ENCODE measurements at regions not wholly inside any gene's neighbourhood (a gene's known extent, or its start where the extent isn't known, plus 50 kb on each side); places are given as distances from the start of the nearest gene placed in this dataset.

DNA sequence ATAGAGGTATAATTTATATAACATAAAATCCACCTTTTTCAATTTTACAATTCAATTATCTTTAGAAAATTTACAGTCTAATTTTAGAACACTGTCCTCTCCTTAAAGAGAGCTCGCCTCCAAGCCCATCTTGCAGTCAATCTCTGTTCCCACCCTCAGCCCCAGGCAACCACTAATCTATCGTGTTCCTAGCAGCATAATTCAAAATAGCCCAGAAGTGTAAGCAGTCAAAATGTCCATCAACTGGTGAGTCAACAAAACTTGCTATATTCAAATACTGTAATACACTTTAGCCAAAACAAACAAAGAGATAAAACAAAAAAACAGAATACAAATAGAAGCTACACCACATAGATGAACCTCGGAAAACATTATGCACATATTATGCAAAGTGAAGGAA, 1006.8 kb upstream of the EEF2KMT start:
- no peak for TF ChIP-seq TCF7L2 (IDR thresholded peaks at IDR 0.05; ENCODE audit: borderline replicate concordance, low read depth, low read length)
- no peak for TF ChIP-seq ZNF76 (tag by site-specific recombination; IDR thresholded peaks at IDR 0.05; ENCODE audit: borderline replicate concordance, low read depth)
- no peak for TF ChIP-seq ZBTB21 (tag by site-specific recombination; IDR thresholded peaks at IDR 0.05)
- no peak for TF ChIP-seq CTCF (tag by site-specific recombination; IDR thresholded peaks at IDR 0.05)
- no peak for TF ChIP-seq ZNF530 (tag by site-specific recombination; IDR thresholded peaks at IDR 0.05; ENCODE audit: low read depth)
- no peak for TF ChIP-seq ZNF248 (tag by site-specific recombination; IDR thresholded peaks at IDR 0.05)
- TF ChIP-seq YY1 (tag by site-specific recombination; IDR thresholded peaks at IDR 0.05) = no peak
- no peak for TF ChIP-seq ZNF645 (tag by site-specific recombination; IDR thresholded peaks at IDR 0.05)
- no peak for TF ChIP-seq ZEB2 (tag by site-specific recombination; IDR thresholded peaks at IDR 0.05)
- TF ChIP-seq ZNF311 (tag by site-specific recombination; IDR thresholded peaks at IDR 0.05; ENCODE audit: borderline replicate concordance) = no peak
- no peak for TF ChIP-seq ZSCAN4 (tag by site-specific recombination; IDR thresholded peaks at IDR 0.05)
- no peak for TF ChIP-seq YY2 (tag by site-specific recombination; IDR thresholded peaks at IDR 0.05)

Measured in HEK293 (cell line).